CD14-positive monocyte (primary cell): ENCODE measurements at regions not wholly inside any gene's neighbourhood (a gene's known extent, or its start where the extent isn't known, plus 50 kb on each side); places are given as distances from the start of the nearest gene placed in this dataset.

Experiments used
- DNase-seq, 3 donors: peaks; one replicate each; pipeline ENCODE4 v3.0.0-alpha.2; 2011 to 2022
- H2AFZ ChIP-seq: 2 replicates; pipeline ENCODE4 v1.6.0; 2012; ENCODE audit warnings: mild to moderate bottlenecking, low read depth, low read length, inconsistent platforms; ENCODE audit not compliant: insufficient read depth, poor library complexity, severe bottlenecking
- H3K27ac ChIP-seq, 2 donors: 1 replicate in 1 of 2; 2 replicates in 1 of 2; pipeline ENCODE4 v1.5.1; 2012 to 2013; ENCODE audit warnings: low read length in 2 of 2, control low read depth in 1 of 2, inconsistent platforms in 1 of 2, low read depth in 1 of 2, mild to moderate bottlenecking in 1 of 2
- H3K27me3 ChIP-seq, 2 donors: one replicate each; pipeline versions ENCODE4 v1.6.0 to v1.6.1; 2011 to 2013; ENCODE audit warnings: low read length in 2 of 2; ENCODE audit not compliant: control insufficient read depth in 2 of 2, insufficient read depth in 2 of 2
- H3K36me3 ChIP-seq, 2 donors: replicated peaks in 1 of 2; 1 replicate in 1 of 2; 2 replicates in 1 of 2; pipeline versions ENCODE4 v1.5.1 to v1.6.1; 2012 to 2013; ENCODE audit warnings: low read length in 2 of 2, control low read depth in 1 of 2, inconsistent platforms in 1 of 2, mild to moderate bottlenecking in 1 of 2; ENCODE audit not compliant: insufficient read depth in 2 of 2, control insufficient read depth in 1 of 2
- H3K4me1 ChIP-seq, 2 donors: 1 replicate in 1 of 2; 2 replicates in 1 of 2; pipeline versions ENCODE4 v1.5.1 to v1.6.1; 2012 to 2013; ENCODE audit warnings: low read length in 2 of 2, control low read depth in 1 of 2, inconsistent platforms in 1 of 2, mild to moderate bottlenecking in 1 of 2, moderate library complexity in 1 of 2; ENCODE audit not compliant: insufficient read depth in 2 of 2, control insufficient read depth in 1 of 2
- H3K4me2 ChIP-seq: replicated peaks from 2 replicates; pipeline ENCODE3; 2012; ENCODE audit warnings: low read length, moderate library complexity, mild to moderate bottlenecking; ENCODE audit not compliant: poor library complexity, severe bottlenecking; ENCODE audit errors: extremely low read depth
- H3K4me3 ChIP-seq, 3 experiments: fragments of 200-600 bp in 1 of 3; sonication (generic) in 1 of 3; replicated peaks in 1 of 3; 1 replicate in 2 of 3; 2 replicates in 1 of 3; pipeline ENCODE4 v1.5.1; 2011 to 2013; ENCODE audit warnings: low read length in 3 of 3, mild to moderate bottlenecking in 3 of 3, control low read depth in 2 of 3, low read depth in 2 of 3, inconsistent platforms in 1 of 3, moderate library complexity in 1 of 3
- H3K79me2 ChIP-seq: 2 replicates; pipeline ENCODE4 v1.6.0; 2012; ENCODE audit warnings: mild to moderate bottlenecking, control low read depth, inconsistent platforms, low read length, moderate library complexity; ENCODE audit not compliant: insufficient read depth
- H3K9ac ChIP-seq: 2 replicates; pipeline ENCODE4 v1.6.0; 2017; ENCODE audit warnings: low read length, mild to moderate bottlenecking; ENCODE audit not compliant: insufficient read depth, poor library complexity, severe bottlenecking
- H3K9me3 ChIP-seq, 2 donors: replicated peaks in 1 of 2; 1 replicate in 1 of 2; 2 replicates in 1 of 2; pipeline versions ENCODE4 v1.5.1 to v1.6.1; 2012 to 2013; ENCODE audit warnings: low read length in 2 of 2, control low read depth in 1 of 2; ENCODE audit not compliant: control insufficient read depth in 1 of 2, insufficient read depth in 1 of 2
- H4K20me1 ChIP-seq: 2 replicates; pipeline ENCODE4 v1.6.0; 2012; ENCODE audit warnings: mild to moderate bottlenecking, low read length, control low read depth, moderate library complexity; ENCODE audit not compliant: insufficient read depth
- H3K27ac Mint-ChIP-seq, 7 donors: one replicate each; pipeline ENCODE4 v1.8.0; 2020; ENCODE audit warnings: mild to moderate bottlenecking in 7 of 7, mixed read lengths in 7 of 7, moderate library complexity in 6 of 7, inconsistent platforms in 2 of 7
- H3K27me3 Mint-ChIP-seq, 3 donors: one replicate each; pipeline ENCODE4 v1.8.0; 2021 to 2022; ENCODE audit warnings: low read depth in 3 of 3, mild to moderate bottlenecking in 3 of 3, mixed read lengths in 3 of 3, moderate library complexity in 3 of 3, inconsistent platforms in 1 of 3
- H3K36me3 Mint-ChIP-seq, 2 donors: one replicate each; pipeline ENCODE4 v1.8.0; 2020; ENCODE audit warnings: mixed read lengths in 2 of 2, inconsistent platforms in 1 of 2, mild to moderate bottlenecking in 1 of 2
- H3K4me1 Mint-ChIP-seq: one replicate; pipeline ENCODE4 v1.8.0; 2020; ENCODE audit warnings: mild to moderate bottlenecking, mixed read lengths
- H3K4me3 Mint-ChIP-seq, 2 donors: one replicate each; pipeline ENCODE4 v1.8.0; 2020; ENCODE audit warnings: mild to moderate bottlenecking in 2 of 2, mixed read lengths in 2 of 2, moderate library complexity in 1 of 2
- H3K9me3 Mint-ChIP-seq, 7 donors: one replicate each; pipeline ENCODE4 v1.8.0; 2020 to 2022; ENCODE audit warnings: mixed read lengths in 7 of 7, mild to moderate bottlenecking in 6 of 7, moderate library complexity in 6 of 7, inconsistent platforms in 2 of 7
- WGBS: methylation state at CpG from one replicate; pipeline ENCODE4 v1.1.5; 2013; ENCODE audit warnings: missing lambda C conversion rate; ENCODE audit not compliant: insufficient coverage; 5-methylcytosine and 5-hydroxymethylcytosine counted together
- intact Hi-C, 2 donors: fragments of 100-400 bp; cut with micrococcal nuclease; formaldehyde crosslinking; loops; one replicate each; pipeline versions ENCODE4 v1.15.0 to v1.15.1; 2023
- TF ChIP-seq, protein P1 (sequence below): fragments of 200-600 bp; IDR thresholded peaks from one replicate; pipeline ENCODE4 v1.8.0; 2022; ENCODE audit warnings: antibody characterized with exemption, mild to moderate bottlenecking

DNA sequence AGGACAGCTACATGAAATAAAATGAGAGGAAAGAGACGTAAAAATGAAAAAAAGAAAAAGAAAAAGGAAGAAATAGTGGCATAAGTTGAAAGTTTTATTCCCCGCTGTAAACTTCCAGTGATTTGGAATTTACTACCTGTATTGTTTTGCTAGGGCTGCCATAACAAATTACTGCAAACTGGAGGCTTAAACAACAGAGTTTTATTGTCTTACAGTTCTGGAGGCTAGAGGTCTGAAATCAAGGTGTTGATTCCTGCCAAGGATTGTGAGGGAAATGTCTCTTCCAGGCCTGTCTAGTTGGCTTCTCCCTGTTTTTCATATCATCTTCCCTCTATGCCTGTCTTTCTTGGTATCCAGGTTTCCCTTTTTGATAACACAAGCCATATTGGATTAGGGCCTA, 119.4 kb upstream of the PACRGL start:
- intact Hi-C loops = no loop called here
- H3K4me3 Mint-ChIP-seq = no peak overlapping the region

GRCh38 chr4:20589436-20589835, 110.8 kb upstream of the PACRGL start:
- no peaks in the 10 kb centered on the region for H3K9me3 Mint-ChIP-seq
- Histone ChIP-seq H3K4me3 (no peak overlapping the region), H3K4me2 (no peak overlapping the region), H3K9me3 (no peaks in the 10 kb centered on the region), H3K79me2 (no peaks in the 10 kb centered on the region), H4K20me1 (no peaks in the 10 kb centered on the region), H3K27ac (no peak overlapping the region), H3K36me3 (no peaks in the 10 kb centered on the region), H2AFZ (no peak overlapping the region), H3K4me1 (no peaks in the 10 kb centered on the region), H3K9ac (no peak overlapping the region), H3K27me3 (no peaks in the 10 kb centered on the region)
- no CpG with 5 or more reads among the region's 1 CpG for WGBS
- TF ChIP-seq, protein P1, sequence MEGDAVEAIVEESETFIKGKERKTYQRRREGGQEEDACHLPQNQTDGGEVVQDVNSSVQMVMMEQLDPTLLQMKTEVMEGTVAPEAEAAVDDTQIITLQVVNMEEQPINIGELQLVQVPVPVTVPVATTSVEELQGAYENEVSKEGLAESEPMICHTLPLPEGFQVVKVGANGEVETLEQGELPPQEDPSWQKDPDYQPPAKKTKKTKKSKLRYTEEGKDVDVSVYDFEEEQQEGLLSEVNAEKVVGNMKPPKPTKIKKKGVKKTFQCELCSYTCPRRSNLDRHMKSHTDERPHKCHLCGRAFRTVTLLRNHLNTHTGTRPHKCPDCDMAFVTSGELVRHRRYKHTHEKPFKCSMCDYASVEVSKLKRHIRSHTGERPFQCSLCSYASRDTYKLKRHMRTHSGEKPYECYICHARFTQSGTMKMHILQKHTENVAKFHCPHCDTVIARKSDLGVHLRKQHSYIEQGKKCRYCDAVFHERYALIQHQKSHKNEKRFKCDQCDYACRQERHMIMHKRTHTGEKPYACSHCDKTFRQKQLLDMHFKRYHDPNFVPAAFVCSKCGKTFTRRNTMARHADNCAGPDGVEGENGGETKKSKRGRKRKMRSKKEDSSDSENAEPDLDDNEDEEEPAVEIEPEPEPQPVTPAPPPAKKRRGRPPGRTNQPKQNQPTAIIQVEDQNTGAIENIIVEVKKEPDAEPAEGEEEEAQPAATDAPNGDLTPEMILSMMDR = no peak
- peaks cover 0 to 2% (median 0%) of the 10 kb centered on the region in 3 donors for H3K27me3 Mint-ChIP-seq
- H3K27ac Mint-ChIP-seq = no peak overlapping the region
- H3K4me3 Mint-ChIP-seq = no peak overlapping the region
- H3K4me1 Mint-ChIP-seq = no peaks in the 10 kb centered on the region
- intact Hi-C loops = no loop called here
- no peak for DNase-seq
- H3K36me3 Mint-ChIP-seq = no peaks in the 10 kb centered on the region

More for the DNA sequence above, 119.4 kb upstream of the PACRGL start:
- no peak overlapping the region for H3K27ac Mint-ChIP-seq
- Histone ChIP-seq H3K27ac (no peak overlapping the region), H3K4me1 (no peaks in the 10 kb centered on the region), H3K4me2 (no peak overlapping the region), H3K4me3 (no peak overlapping the region), H3K27me3 (no peaks in the 10 kb centered on the region), H3K9me3 (no peaks in the 10 kb centered on the region), H3K36me3 (no peaks in the 10 kb centered on the region), H3K79me2 (no peaks in the 10 kb centered on the region), H3K9ac (no peak overlapping the region), H2AFZ (no peak overlapping the region), H4K20me1 (no peaks in the 10 kb centered on the region)
- no CpG with 5 or more reads among the region's 2 CpGs for WGBS
- peaks cover 0 to 4% (median 0%) of the 10 kb centered on the region in 7 donors for H3K9me3 Mint-ChIP-seq
- no peaks in the 10 kb centered on the region for H3K4me1 Mint-ChIP-seq
- TF ChIP-seq, protein P1 = no peak
- DNase-seq = no peak
- no peaks in the 10 kb centered on the region for H3K36me3 Mint-ChIP-seq
- peaks cover 0 to 4% (median 1%) of the 10 kb centered on the region in 3 donors for H3K27me3 Mint-ChIP-seq
